Neural crest cell (in vitro differentiated cells): ENCODE measurements at regions not wholly inside any gene's neighbourhood (a gene's known extent, or its start where the extent isn't known, plus 50 kb on each side); places are given as distances from the start of the nearest gene placed in this dataset.

Experiments
- DNase-seq: peaks from one replicate; pipeline ENCODE4 v3.0.0; 2021; ENCODE audit warnings: low read depth, mixed read lengths, low spot score
- H3K27ac Mint-ChIP-seq: one replicate; pipeline ENCODE4 v1.8.0; 2021; ENCODE audit warnings: mild to moderate bottlenecking, mixed read lengths; ENCODE audit not compliant: unreplicated experiment
- H3K27me3 Mint-ChIP-seq: 2 replicates; pipeline ENCODE4 v1.8.0; 2021; ENCODE audit warnings: low read depth, mild to moderate bottlenecking, mixed read lengths
- H3K36me3 Mint-ChIP-seq: 2 replicates; pipeline ENCODE4 v1.8.0; 2021; ENCODE audit warnings: low read depth, mild to moderate bottlenecking, mixed read lengths
- H3K4me1 Mint-ChIP-seq: 2 replicates; pipeline ENCODE4 v1.8.0; 2021; ENCODE audit warnings: mixed read lengths
- H3K4me3 Mint-ChIP-seq: one replicate; pipeline ENCODE4 v1.8.0; 2021; ENCODE audit warnings: mild to moderate bottlenecking, mixed read lengths
- H3K9me3 Mint-ChIP-seq: 2 replicates; pipeline ENCODE4 v1.8.0; 2021; ENCODE audit warnings: mixed read lengths
- TF ChIP-seq, protein P1 (sequence below): fragments of 200-600 bp; sonication (generic); conservative IDR thresholded peaks from 2 replicates; pipeline ENCODE4 v1.5.0; 2021; ENCODE audit warnings: antibody characterized with exemption, mild to moderate bottlenecking

DNA sequence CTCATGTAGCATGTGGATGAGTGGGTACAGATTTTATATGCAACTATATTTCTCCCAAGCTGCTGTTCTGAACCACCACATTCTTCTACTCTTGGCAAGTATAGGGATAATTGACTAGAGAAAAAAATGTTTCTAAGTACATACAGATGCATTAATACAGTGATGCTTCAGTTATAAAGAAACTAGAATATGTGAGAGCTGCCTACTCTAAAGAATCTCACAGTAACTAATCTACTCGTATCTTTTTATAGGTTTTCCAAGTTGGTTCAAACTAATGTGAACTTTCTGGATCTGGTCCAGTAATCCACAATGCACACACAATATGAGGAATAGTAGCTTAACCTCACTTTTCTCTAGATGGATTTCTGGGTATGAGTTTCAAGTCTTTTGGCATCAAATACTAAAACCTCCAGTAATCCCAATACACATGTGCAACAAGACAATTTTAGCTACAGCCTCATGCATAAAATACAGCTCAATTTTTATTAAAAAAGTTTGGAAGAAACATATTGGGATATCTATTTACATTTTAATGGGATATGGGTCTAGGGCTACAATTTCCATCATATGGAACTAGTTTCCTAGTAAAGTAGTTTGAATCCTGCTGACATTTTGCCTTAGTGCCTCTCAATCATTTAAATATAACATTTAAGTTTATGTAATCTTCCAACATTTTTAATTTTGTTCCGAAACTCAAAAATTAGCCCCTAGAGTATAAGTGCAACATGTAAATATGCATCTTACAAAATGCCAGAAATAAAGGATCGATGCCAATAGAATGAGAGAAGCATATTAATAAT is 2209.7 kb downstream of the LRRC4C start:
- DNase-seq: no peak
- H3K36me3 Mint-ChIP-seq: no peaks in the 10 kb centered on the region
- H3K27me3 Mint-ChIP-seq: no peaks in the 10 kb centered on the region
- TF ChIP-seq, protein P1, sequence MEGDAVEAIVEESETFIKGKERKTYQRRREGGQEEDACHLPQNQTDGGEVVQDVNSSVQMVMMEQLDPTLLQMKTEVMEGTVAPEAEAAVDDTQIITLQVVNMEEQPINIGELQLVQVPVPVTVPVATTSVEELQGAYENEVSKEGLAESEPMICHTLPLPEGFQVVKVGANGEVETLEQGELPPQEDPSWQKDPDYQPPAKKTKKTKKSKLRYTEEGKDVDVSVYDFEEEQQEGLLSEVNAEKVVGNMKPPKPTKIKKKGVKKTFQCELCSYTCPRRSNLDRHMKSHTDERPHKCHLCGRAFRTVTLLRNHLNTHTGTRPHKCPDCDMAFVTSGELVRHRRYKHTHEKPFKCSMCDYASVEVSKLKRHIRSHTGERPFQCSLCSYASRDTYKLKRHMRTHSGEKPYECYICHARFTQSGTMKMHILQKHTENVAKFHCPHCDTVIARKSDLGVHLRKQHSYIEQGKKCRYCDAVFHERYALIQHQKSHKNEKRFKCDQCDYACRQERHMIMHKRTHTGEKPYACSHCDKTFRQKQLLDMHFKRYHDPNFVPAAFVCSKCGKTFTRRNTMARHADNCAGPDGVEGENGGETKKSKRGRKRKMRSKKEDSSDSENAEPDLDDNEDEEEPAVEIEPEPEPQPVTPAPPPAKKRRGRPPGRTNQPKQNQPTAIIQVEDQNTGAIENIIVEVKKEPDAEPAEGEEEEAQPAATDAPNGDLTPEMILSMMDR: no peak
- no peaks in the 10 kb centered on the region for H3K4me1 Mint-ChIP-seq
- H3K27ac Mint-ChIP-seq: no peak overlapping the region
- no peak overlapping the region for H3K4me3 Mint-ChIP-seq
- no peaks in the 10 kb centered on the region for H3K9me3 Mint-ChIP-seq

DNA sequence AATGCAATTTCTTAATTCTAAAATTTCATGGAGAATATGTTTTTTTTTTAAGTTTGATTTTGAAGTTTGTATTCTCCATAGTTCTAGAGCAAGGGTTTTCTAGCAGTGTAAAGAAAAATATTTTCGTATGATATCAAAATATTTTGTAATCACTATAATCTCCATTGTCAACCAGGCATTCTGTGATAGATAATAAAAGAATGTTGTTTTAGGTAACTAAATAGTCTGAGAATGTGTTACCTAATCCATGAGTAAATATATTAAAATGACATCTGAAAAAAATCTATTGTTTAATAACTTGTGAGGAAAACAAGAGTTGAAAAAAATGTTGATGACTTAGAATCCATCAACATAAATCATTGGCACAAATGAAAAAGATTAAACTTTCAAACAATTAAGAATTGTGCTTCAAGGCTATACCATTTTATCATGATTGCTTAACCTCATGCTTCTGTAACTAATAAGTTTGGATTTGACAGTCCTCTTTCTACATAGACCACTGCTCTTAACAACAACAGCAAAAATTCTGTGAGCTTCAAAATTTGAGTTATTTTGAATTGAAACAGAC is 2211.8 kb downstream of the LRRC4C start:
- H3K4me1 Mint-ChIP-seq: no peaks in the 10 kb centered on the region
- H3K27me3 Mint-ChIP-seq: no peaks in the 10 kb centered on the region
- H3K27ac Mint-ChIP-seq: no peak overlapping the region
- TF ChIP-seq, protein P1: no peak
- no peaks in the 10 kb centered on the region for H3K36me3 Mint-ChIP-seq
- H3K4me3 Mint-ChIP-seq: no peak overlapping the region
- H3K9me3 Mint-ChIP-seq: no peaks in the 10 kb centered on the region
- DNase-seq: no peak

DNA sequence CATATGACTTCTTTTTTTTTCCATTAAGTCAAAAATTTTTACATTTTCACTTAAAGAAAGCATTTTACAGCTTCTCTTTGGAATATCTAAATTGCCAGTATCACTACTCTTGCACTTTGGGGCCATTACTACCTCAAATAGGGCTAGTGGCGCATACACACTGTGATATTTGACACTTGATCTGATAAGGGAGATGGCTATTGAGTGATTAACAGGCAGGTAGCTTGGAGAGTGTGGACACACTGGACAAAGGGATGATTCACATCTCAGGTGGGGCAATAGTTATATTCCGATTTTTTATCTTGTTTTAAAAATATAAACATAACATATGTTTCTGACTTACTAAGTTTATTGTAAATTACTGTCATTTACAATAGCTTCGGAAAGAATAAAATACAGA is 2219.9 kb downstream of the LRRC4C start:
- no peak overlapping the region for H3K4me3 Mint-ChIP-seq
- TF ChIP-seq, protein P1: no peak
- no peak overlapping the region for H3K27ac Mint-ChIP-seq
- no peaks in the 10 kb centered on the region for H3K36me3 Mint-ChIP-seq
- no peaks in the 10 kb centered on the region for H3K27me3 Mint-ChIP-seq
- H3K9me3 Mint-ChIP-seq: peaks cover 4% of the 10 kb centered on the region
- DNase-seq: no peak
- peaks cover 4% of the 10 kb centered on the region for H3K4me1 Mint-ChIP-seq

DNA sequence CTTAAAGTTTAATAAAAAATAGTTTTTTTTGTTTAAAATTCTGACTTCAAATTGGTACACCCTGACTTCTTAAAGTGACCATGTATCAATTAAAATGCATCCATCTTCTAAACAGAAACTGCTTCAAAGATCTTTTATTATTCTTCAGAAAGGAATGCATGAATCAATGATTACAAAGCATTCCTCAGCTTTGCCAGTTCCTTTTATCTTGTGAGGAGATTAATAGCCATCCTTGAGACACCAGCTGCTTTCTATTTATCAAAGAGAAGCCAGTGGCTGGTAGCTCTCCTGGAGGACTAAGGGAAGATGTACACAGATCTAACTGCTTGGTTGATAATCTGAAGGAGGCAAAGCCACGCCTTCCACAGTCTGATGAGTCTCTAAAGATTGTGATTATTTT is 2222.5 kb downstream of the LRRC4C start:
- no peak overlapping the region for H3K4me3 Mint-ChIP-seq
- no peaks in the 10 kb centered on the region for H3K27me3 Mint-ChIP-seq
- H3K27ac Mint-ChIP-seq: no peak overlapping the region
- H3K9me3 Mint-ChIP-seq: peaks cover 6% of the 10 kb centered on the region
- H3K4me1 Mint-ChIP-seq: peaks cover 4% of the 10 kb centered on the region
- TF ChIP-seq, protein P1: no peak
- DNase-seq: no peak
- no peaks in the 10 kb centered on the region for H3K36me3 Mint-ChIP-seq

DNA sequence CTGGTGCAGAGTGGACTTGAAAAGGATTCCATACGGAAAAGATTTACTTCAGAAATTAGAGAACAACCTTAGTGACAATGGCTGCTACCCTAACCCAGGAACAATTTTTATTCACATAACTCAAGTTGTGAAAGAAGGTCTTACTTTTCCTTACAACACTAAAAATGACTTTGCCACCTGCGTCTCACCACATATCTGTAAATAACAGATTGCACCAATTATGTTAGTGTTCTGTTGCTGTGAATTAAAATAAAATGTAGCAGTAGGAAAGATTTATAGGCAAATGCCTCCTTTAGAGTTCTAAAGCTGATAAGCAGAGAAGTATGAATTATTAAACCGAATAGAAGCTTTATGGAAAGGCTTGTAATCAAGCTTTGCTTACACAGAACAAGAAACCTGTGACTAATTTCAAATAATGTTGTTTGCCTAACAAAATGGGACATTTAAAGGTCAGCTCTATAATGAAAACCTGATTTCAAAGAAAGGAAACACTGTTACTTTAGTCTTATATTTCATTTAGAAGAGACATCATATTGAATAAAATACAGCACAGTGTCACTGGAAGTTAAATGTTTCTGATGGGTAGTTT is 2237.8 kb downstream of the LRRC4C start:
- DNase-seq: no peak
- TF ChIP-seq, protein P1: no peak
- no peak overlapping the region for H3K4me3 Mint-ChIP-seq
- peaks cover 4% of the 10 kb centered on the region for H3K9me3 Mint-ChIP-seq
- no peaks in the 10 kb centered on the region for H3K36me3 Mint-ChIP-seq
- no peak overlapping the region for H3K27ac Mint-ChIP-seq
- no peaks in the 10 kb centered on the region for H3K4me1 Mint-ChIP-seq
- no peaks in the 10 kb centered on the region for H3K27me3 Mint-ChIP-seq
